ENCODE measurements at regions not wholly inside any gene's neighbourhood (a gene's known extent, or its start where the extent isn't known, plus 50 kb on each side); places are given as distances from the start of the nearest gene placed in this dataset.

DNA sequence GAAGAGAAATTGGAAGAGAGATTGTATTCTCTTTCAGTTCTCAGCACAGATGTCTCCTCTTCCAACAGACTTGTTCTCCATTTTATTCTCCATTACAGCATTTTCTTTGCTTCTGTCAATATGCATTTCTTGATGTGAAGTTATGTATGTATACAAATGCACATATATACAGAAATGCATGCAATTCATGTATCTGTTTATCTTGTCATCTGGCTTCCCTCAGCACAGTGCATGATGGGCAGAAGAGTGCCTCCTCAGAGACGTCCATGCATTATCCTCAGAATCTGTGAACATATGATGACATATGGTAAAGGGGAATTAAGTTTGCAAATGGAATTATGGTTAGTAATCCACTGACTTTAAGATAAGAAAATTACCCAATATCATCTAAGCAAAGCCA is 106.7 kb upstream of the VWC2 start (continued):
- TF ChIP-seq CTCF (conservative IDR thresholded peaks at IDR 0.05; ENCODE audit: low read depth in 2 of 2) = no peak

GRCh38 chr7:49669285-49669684 is 104.2 kb upstream of the VWC2 start:
- Histone ChIP-seq H2AFZ (peak overlapping the region; percentile 15; the same call in 1 of the 2 replicates), H3K27me3 (ENCODE audit: insufficient read depth) (no peaks in the 10 kb centered on the region), H3K4me2 (no peak overlapping the region), H3K79me2 (replicated peaks; ENCODE audit: insufficient read depth) (no peaks in the 10 kb centered on the region), H3K4me3 (no peak overlapping the region), H3K4me1 (ENCODE audit: insufficient read depth) (no peaks in the 10 kb centered on the region; the same call in 1 of the 2 replicates), H3K36me3 (ENCODE audit: insufficient read depth) (no peaks in the 10 kb centered on the region; the same call in 1 of the 2 replicates), H3F3A (replicated peaks; ENCODE audit: low read depth) (no peaks in the 10 kb centered on the region), H3K9me2 (ENCODE audit: insufficient read depth) (0 out of 2 replicates have a peak, but pooled peaks cover 14% of the 10 kb centered on the region), H3K27ac (ENCODE audit: low read depth) (no peak overlapping the region), H4K20me1 (replicated peaks; ENCODE audit: insufficient read depth) (no peaks in the 10 kb centered on the region)
- H3K27ac Mint-ChIP-seq = no peak overlapping the region
- H3K4me3 Mint-ChIP-seq = no peak overlapping the region
- no peak for ATAC-seq
- peaks cover 5% of the 10 kb centered on the region for H3K27me3 Mint-ChIP-seq (ENCODE audit: insufficient read depth, low read depth, poor library complexity)
- peaks cover 10% of the 10 kb centered on the region; the same call in 2 of the 3 replicates for H3K4me1 Mint-ChIP-seq
- H3K9me3 Mint-ChIP-seq = peaks cover 15% of the 10 kb centered on the region
- H3K36me3 Mint-ChIP-seq (ENCODE audit: low read depth) = peaks cover 18% of the 10 kb centered on the region
- DNase-seq (ENCODE audit: low spot score) = no peak
- TF ChIP-seq, protein P1, sequence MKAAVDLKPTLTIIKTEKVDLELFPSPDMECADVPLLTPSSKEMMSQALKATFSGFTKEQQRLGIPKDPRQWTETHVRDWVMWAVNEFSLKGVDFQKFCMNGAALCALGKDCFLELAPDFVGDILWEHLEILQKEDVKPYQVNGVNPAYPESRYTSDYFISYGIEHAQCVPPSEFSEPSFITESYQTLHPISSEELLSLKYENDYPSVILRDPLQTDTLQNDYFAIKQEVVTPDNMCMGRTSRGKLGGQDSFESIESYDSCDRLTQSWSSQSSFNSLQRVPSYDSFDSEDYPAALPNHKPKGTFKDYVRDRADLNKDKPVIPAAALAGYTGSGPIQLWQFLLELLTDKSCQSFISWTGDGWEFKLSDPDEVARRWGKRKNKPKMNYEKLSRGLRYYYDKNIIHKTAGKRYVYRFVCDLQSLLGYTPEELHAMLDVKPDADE (IDR thresholded peaks at IDR 0.05) = no peak
- TF ChIP-seq NANOG (IDR thresholded peaks at IDR 0.05; ENCODE audit: borderline replicate concordance) (no peak), POLR2AphosphoS5 (IDR thresholded peaks at IDR 0.05; ENCODE audit: low read depth) (no peak), ZNF462 (CRISPR knock-in tag; IDR thresholded peaks at IDR 0.05) (no peak), ZNF331 (CRISPR knock-in tag; IDR thresholded peaks at IDR 0.05; ENCODE audit: low read depth) (no peak)

Data from GM23338 (cell line).